Right ventricle myocardium superior (tissue), 1 donor: ENCODE measurements at regions not wholly inside any gene's neighbourhood (a gene's known extent, or its start where the extent isn't known, plus 50 kb on each side); places are given as distances from the start of the nearest gene placed in this dataset.

Experiments
- ATAC-seq: fragments of 200-7000 bp; cut with Tn5 transposase; one replicate; pipeline ENCODE4 v1.9.1; 2020; ENCODE audit warnings: mild to moderate bottlenecking; ENCODE audit not compliant: poor library complexity
- DNase-seq: peaks from one replicate; pipeline ENCODE4 v3.0.0-alpha.2; 2020
- intact Hi-C: fragments of 100-400 bp; cut with DNase I; formaldehyde crosslinking; loops from one replicate; pipeline ENCODE4 v1.11.2; 2022
- donor health status: DM: no; HTN: yes; CAD: no; lungs with severe emphysema.

- DNase-seq: no peak
- intact Hi-C loops: no loop called here
- ATAC-seq: no peak
Observed at GRCh38 chr5:165757791-165758190, 2252.4 kb downstream of the MAT2B start.

- intact Hi-C loops: no loop called here
- DNase-seq (no peak), ATAC-seq (no peak)
Observed at GRCh38 chr5:165775111-165775510, 2269.7 kb downstream of the MAT2B start.

DNA sequence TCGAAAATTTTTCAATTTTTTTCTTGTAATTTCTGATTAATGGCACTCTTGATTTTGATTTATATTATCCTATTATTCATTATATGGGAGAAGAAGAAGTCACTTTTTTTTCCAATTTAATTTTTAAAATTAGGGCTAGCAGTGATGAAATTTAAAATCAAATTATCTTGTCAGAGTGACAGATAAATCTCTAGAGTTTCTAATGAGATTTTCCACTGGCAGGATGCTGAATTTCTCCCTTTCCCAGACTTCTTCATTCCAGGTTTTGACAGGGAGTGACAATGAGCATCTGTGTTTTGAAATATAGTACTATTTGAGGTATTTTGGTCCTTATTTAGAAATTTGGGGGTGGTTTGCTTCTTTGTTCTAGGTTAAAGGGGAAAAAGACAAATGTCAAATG lies 2274.1 kb downstream of the MAT2B start:
- DNase-seq (no peak), ATAC-seq (no peak)
- intact Hi-C loops: no loop called here

- ATAC-seq (no peak), DNase-seq (no peak)
- intact Hi-C loops: no loop called here
Observed at GRCh38 chr5:165780901-165781300, 2275.5 kb downstream of the MAT2B start.

- no peak for ATAC-seq
- no peak for DNase-seq
- intact Hi-C loops: no loop called here
Observed at GRCh38 chr5:165781738-165782137, 2276.3 kb downstream of the MAT2B start.

DNA sequence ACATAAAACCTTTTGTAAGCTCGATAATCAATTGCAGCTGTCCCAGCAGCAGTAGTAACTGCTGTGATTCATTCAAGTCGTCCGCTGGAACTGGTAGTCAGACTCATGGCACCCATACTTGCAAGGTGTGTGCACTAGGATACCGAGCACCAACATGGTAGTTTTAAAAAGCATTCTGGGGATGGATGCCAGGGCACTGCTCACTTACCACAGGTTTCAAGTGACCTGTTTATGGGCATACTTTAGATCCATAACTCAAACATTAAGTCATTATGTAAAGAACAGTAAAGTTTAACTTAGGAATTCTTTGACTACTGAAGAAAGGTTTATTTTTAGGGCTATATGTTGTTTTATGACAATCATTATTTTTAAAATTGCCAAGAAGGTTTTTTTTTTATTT lies 2277.6 kb downstream of the MAT2B start:
- intact Hi-C loops: no loop called here
- DNase-seq (no peak), ATAC-seq (no peak)

DNA sequence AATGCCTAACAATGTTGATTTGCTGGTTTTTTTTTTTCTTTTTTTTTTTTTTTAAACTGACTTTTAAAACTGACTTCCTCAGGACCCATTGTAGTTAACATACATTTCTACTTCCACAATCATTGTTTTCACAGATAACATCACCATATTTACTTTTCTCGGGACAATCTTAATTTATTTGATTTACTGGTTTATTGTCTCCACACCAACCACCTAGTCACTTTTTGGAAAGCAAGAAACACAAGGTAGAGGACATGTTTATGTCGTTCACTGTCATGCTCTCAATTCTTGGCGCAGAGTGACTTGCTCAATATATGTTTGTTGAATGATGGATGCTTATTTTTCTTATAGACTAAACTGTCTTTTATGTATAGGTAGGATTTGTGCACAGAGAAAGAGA lies 2280.7 kb downstream of the MAT2B start:
- ATAC-seq: no peak
- DNase-seq: no peak
- intact Hi-C loops: no loop called here

DNA sequence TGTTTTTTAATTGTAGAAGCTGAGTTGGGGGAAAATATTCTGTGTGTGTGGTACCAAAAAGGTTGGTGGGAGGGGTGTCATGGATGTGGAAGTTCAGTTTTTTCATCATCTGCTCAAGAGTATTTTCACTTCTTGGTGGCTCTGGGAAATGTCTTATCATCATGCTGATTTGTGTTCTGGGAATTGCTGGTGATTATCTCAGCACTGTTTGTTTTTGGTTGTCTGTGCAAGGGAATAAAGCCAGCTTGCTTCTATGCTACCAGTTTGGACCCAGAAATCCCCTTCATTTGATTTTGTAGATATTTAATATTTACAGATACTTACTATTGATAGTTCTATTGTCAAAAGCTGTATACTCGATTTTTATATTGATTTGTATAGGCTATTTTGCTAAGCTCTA lies 2289.7 kb downstream of the MAT2B start:
- intact Hi-C loops: no loop called here
- no peak for DNase-seq
- ATAC-seq: no peak

DNA sequence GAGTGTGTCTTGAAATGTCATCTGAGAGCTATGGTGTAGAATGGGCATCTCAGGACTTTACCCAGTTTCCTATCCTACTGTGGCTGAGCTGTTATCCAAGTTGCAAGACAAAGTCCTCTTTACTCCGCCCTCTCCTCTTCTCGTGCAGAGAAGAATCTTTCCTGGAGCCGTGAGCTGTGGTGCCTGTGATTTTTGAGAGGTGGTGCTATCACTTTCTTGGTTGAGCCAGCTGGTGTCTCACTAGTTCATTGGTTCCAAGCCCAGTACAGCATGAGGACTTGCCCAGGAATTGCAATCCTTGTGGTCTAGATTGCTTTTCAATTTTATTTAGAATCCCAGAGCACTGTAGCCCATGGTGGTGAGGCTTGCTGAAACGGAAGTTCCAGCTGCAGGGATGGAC lies 2300.3 kb downstream of the MAT2B start:
- intact Hi-C loops: no loop called here
- DNase-seq (no peak), ATAC-seq (no peak)

- ATAC-seq: no peak
- intact Hi-C loops: no loop called here
Observed at GRCh38 chr5:165808335-165808734, 2302.9 kb downstream of the MAT2B start.

GRCh38 chr5:165809914-165810313 lies 2304.5 kb downstream of the MAT2B start:
- DNase-seq: no peak
- intact Hi-C loops: no loop called here
- no peak for ATAC-seq

More at GRCh38 chr5:165808335-165808734, 2302.9 kb downstream of the MAT2B start:
- DNase-seq: no peak

DNA sequence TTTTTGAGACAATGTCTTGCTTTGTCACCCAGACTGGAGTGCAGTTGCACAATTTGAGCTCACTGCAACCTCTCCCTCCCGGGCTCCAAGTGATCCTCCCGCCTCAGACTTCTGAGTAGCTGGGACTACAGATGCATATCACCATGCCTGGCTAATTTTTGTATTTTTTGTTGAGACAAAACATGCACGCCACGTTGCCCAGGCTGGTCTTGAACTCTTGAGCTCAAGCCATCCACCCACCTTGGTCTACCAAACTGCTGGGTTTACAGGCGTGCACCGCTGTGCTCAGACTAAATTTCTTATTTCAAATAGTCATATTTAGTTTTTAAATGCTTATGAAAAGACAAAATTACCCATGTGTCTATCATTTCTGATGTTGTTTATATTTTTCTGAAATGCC lies 2324.1 kb downstream of the MAT2B start:
- intact Hi-C loops: no loop called here
- no peak for DNase-seq
- ATAC-seq: no peak

DNA sequence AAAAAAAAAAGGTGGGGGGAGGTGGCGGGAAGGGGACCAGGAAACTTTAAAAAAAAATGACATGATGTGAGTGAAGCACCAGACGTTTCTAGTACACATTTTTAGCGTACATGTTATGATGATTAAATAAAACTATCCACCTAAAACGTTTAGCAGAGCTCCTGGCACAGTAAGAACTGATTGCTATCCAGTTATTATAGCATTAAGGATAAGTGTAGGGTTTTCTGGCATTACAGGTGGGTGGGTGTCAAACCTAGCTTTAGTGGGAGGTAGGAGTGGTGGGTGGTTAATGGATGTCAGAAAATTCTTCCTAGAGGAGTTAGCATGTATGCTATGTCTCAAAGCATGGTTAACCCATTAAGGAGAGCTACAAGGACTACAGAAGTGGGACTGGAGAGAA lies 2329.5 kb downstream of the MAT2B start:
- intact Hi-C loops: no loop called here
- no peak for DNase-seq
- no peak for ATAC-seq

- intact Hi-C loops: no loop called here
- no peak for ATAC-seq
- DNase-seq: no peak
Observed at GRCh38 chr5:165836046-165836445, 2330.6 kb downstream of the MAT2B start.

GRCh38 chr5:165837286-165837685 lies 2331.9 kb downstream of the MAT2B start:
- intact Hi-C loops: no loop called here
- ATAC-seq: no peak
- DNase-seq: no peak

DNA sequence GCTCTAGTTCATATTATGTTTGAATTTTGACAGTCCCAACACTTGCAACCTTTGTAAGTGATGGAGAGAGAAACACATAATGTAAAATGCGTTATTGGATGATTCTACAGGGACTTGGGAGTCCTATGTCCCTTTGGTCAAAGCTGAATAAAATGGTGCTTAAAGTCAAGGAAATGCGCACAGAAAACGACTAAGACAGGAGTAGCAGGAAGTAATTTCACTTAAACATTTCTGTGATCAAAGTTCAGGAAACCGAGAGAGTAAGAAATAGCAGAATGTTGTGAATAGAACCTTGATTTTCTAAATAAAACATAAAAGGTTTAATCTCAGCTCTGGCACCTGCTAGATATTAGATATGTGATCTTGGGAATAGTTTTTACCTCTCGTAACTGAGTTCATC lies 2339.2 kb downstream of the MAT2B start:
- no peak for DNase-seq
- no peak for ATAC-seq
- intact Hi-C loops: no loop called here

DNA sequence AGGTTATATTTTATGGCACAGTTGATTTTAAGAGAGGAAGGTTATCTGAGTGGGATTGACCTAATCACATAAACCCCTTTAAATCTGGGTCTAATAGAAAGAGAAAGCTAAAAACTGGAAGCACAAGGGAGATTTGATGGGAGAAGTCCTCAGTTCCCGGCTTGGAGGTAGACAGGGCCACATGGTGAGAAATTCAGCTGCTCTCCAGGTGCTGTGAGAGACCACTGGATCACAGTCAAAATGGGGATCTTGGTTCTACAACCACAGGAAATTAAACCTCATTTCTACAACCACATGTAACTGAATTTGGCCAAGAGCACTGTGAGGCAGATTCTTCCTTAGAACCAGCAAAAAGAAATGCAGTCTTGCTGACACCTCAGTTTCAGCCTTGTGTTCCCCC lies 2352.7 kb downstream of the MAT2B start:
- intact Hi-C loops: no loop called here
- ATAC-seq (no peak), DNase-seq (no peak)

DNA sequence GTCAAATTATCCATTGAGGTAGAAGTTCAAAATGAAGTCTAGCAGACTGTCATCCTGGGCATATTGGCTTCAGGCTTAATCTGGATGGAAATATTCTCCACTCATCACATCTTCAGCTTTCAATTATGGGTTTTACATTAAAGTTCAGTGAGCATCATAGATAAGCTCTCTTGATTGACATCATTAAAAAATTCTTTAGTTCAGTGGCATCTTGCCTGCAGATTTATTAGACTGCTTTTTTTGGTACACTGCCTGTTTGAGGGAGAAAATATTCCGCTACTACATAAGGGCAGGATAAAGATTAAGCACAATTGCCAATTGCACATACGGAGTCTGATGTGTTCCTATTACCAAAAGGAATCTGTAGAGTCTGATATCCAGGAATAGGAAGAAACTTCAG lies 2353.8 kb downstream of the MAT2B start:
- DNase-seq (no peak), ATAC-seq (no peak)
- intact Hi-C loops: no loop called here

GRCh38 chr5:165863239-165863638 lies 2357.8 kb downstream of the MAT2B start:
- ATAC-seq (no peak), DNase-seq (no peak)
- intact Hi-C loops: no loop called here

DNA sequence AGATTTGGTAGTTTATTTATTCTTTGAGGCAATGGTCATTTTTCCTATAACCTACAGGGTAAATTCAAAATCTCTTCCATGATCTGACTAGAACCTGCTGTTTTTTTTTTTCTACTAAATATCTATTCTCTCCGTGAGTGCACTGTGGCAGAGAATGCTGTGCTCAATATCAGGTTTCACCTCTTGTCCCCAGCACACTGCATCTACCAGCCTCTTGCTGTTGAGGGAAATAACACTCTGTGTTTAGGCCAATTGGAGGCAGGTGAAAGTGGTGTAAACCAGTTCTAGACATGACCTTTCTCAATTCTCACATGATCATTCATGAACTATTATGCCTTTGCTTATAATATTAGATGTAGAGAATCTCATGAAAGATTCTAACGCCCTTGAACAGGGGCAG lies 2365.9 kb downstream of the MAT2B start:
- DNase-seq (no peak), ATAC-seq (no peak)
- intact Hi-C loops: no loop called here

- intact Hi-C loops: no loop called here
- ATAC-seq: no peak
- no peak for DNase-seq
Observed at GRCh38 chr5:165874851-165875250, 2369.4 kb downstream of the MAT2B start.

DNA sequence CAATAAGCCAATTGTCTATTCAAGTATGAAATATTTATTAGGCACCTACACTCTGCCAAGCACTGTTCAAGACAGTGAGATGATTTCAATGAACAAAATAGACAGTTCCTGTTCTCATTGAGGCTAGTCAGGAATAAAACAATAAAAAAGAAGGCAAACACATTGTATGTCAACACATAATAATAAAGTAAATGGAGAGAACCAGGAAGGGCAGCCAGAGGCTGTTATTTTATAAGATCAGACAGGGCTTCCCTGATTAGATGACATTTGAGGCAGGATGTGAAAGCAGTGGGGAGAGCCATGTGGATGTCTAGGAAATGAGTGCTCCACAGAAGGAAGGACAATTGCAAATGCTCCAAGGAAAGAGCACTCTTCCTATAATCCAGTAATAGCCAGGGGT lies 2371.1 kb downstream of the MAT2B start:
- no peak for ATAC-seq
- DNase-seq: no peak
- intact Hi-C loops: no loop called here
